ENCODE measurements at regions not wholly inside any gene's neighbourhood (a gene's known extent, or its start where the extent isn't known, plus 50 kb on each side); places are given as distances from the start of the nearest gene placed in this dataset.

DNA sequence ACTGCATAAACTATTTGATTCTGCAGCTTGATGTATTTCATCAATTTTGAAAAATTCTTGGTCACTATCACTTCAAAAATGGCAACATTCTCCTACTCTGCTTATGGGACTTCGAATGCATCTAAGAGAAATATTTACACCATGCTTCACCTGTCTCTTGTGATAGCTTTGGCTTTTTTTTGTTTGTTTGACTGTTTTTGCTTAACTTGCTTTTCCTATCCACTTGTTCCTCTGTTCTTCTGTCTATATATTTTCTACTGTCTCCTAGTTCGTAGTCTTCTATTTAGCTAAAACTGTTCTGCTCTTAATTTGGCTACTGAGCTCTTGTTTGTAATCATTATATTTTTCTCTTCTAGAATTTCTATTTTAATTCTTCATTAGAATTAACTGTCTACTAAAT lies 94.4 kb downstream of the INHBA start:
- no peak for DNase-seq

DNA sequence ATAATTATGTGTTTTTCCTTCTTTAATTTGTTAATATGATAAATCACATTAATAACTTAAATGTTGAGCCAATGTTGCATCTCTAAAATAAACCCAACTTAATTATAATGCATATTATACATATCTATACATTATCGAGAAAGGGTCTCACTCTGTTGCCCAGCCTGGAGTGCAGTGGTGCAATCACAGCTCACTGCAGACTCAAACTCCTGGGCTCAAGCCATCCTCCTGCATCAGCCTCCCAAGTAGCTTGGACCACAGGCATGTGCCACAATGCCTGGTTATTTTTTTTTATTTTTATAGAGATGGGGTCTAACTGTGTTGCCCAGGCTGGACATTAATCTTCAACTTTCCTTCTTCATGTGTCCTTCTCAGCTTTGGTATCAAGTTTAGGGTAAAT lies 98.9 kb downstream of the INHBA start:
- TF ChIP-seq, protein P1, sequence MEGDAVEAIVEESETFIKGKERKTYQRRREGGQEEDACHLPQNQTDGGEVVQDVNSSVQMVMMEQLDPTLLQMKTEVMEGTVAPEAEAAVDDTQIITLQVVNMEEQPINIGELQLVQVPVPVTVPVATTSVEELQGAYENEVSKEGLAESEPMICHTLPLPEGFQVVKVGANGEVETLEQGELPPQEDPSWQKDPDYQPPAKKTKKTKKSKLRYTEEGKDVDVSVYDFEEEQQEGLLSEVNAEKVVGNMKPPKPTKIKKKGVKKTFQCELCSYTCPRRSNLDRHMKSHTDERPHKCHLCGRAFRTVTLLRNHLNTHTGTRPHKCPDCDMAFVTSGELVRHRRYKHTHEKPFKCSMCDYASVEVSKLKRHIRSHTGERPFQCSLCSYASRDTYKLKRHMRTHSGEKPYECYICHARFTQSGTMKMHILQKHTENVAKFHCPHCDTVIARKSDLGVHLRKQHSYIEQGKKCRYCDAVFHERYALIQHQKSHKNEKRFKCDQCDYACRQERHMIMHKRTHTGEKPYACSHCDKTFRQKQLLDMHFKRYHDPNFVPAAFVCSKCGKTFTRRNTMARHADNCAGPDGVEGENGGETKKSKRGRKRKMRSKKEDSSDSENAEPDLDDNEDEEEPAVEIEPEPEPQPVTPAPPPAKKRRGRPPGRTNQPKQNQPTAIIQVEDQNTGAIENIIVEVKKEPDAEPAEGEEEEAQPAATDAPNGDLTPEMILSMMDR (IDR thresholded peaks at IDR 0.05): no peak
- DNase-seq (no peak), ATAC-seq (no peak)
- Histone ChIP-seq H3K4me1 (no peaks in the 10 kb centered on the region), H3K4me3 (no peak overlapping the region), H3K27me3 (no peaks in the 10 kb centered on the region), H3K36me3 (no peaks in the 10 kb centered on the region), H3K9me3 (no peaks in the 10 kb centered on the region), H3K27ac (no peak overlapping the region)
- intact Hi-C loops (cut with DNase I): no loop called here

More for the DNA sequence above, 94.4 kb downstream of the INHBA start:
- no peaks in the 10 kb centered on the region for H3K9me3 ChIP-seq
- H3K27ac ChIP-seq: no peak overlapping the region
- H3K4me1 ChIP-seq: no peaks in the 10 kb centered on the region
- no peak overlapping the region for H3K4me3 ChIP-seq
- intact Hi-C loops (cut with DNase I): no loop called here
- no peak for ATAC-seq
- H3K36me3 ChIP-seq: no peaks in the 10 kb centered on the region
- TF ChIP-seq, protein P1 (IDR thresholded peaks at IDR 0.05): no peak
- no peaks in the 10 kb centered on the region for H3K27me3 ChIP-seq

DNA sequence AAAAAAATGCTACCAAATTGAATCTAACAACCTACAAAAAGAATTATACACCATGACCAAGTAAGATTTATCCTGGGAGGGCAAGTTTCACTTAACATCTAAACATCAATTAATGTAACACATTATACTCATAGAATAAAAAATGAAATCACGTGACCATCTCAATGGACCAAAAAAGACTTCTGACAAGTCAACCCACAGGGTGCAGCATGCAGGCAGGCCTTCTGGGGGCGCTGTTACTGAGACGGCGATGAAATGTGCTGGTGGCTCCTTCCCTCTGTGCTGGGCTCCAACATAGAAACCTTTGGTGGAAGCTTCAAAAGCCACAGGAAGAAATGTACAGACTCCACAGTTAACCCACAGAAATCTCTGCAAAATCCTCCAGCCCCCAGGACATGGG lies 103.1 kb downstream of the INHBA start:
- DNase-seq (no peak), ATAC-seq (no peak)
- Histone ChIP-seq H3K9me3 (peaks cover 0 to 24% of the 10 kb centered on the region in 2 donors), H3K4me3 (no peak overlapping the region), H3K27me3 (no peaks in the 10 kb centered on the region), H3K27ac (no peak overlapping the region), H3K36me3 (no peaks in the 10 kb centered on the region), H3K4me1 (no peaks in the 10 kb centered on the region)
- TF ChIP-seq, protein P1 (IDR thresholded peaks at IDR 0.05): no peak
- intact Hi-C loops (cut with DNase I): no loop called here

DNA sequence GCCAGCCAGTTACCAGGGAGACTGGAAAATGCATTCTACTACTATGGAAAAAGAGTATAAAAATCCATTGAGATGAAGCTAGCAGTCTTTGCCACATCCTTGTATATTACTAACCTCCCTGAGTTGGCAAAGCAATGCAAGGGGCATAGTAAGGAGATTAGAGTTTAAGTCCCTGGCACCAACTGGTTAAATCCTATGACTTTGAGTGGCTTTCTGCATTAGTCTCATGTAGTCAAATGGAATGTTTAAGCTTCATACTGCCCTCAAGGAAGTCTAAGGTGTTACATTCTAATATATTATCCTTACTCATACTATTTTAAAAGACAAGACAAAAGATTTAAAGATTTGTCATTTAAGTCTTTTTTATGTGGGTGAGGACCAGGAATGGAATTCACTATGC lies 110.1 kb downstream of the INHBA start:
- Histone ChIP-seq H3K4me1 (peaks cover 0 to 9% of the 10 kb centered on the region in 2 donors), H3K36me3 (no peaks in the 10 kb centered on the region), H3K4me3 (no peak overlapping the region), H3K27me3 (no peaks in the 10 kb centered on the region), H3K27ac (peak overlapping the region in 1 of 2 donors; percentile 68), H3K9me3 (peaks cover 0 to 24% of the 10 kb centered on the region in 2 donors)
- ATAC-seq: no peak
- TF ChIP-seq, protein P1 (IDR thresholded peaks at IDR 0.05): no peak
- intact Hi-C loops (cut with DNase I): no loop called here
- no peak for DNase-seq

DNA sequence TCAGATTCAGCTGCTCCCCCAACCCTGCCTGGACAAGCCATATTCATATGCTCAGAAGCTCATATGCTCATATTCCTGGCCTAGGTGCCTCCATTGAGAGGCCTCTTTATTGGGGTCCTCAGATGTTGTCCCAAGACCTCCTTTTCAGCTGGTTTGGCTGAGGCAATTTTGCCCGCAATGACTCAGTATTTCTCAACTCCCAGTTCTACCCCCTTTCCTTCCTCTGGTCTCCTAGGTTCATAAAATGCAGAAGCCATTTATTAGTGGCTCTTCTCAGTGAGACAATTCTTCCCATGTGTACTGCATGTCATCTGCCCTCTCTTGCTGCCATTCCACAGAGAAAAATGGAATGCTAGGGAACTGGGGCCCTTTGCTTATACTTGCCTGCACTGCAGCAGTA lies 110.7 kb downstream of the INHBA start:
- intact Hi-C loops (cut with DNase I): no loop called here
- Histone ChIP-seq H3K4me3 (no peak overlapping the region), H3K27me3 (no peaks in the 10 kb centered on the region), H3K36me3 (no peaks in the 10 kb centered on the region), H3K4me1 (peaks cover 0 to 9% of the 10 kb centered on the region in 2 donors), H3K9me3 (peaks cover 0 to 19% of the 10 kb centered on the region in 2 donors), H3K27ac (peak overlapping the region in 1 of 2 donors; percentile 68)
- DNase-seq (no peak), ATAC-seq (no peak)
- TF ChIP-seq, protein P1 (IDR thresholded peaks at IDR 0.05): no peak

All from left lung (tissue), 4 donors.